ENCODE measurements at regions not wholly inside any gene's neighbourhood (a gene's known extent, or its start where the extent isn't known, plus 50 kb on each side); places are given as distances from the start of the nearest gene placed in this dataset.

GRCh38 chr10:42939237-42939636 lies 137.6 kb upstream of the RET start:
- Mint-ChIP-seq H3K36me3 (ENCODE audit: low read depth) (no peaks in the 10 kb centered on the region), H3K9me3 (no peaks in the 10 kb centered on the region), H3K4me3 (no peak overlapping the region), H3K27me3 (peaks cover 7% of the 10 kb centered on the region), H3K27ac (no peak overlapping the region), H3K4me1 (ENCODE audit: low read depth) (no peaks in the 10 kb centered on the region)

GRCh38 chr10:42939685-42940366 lies 137.0 kb upstream of the RET start:
- H3K36me3 Mint-ChIP-seq (ENCODE audit: low read depth), result no peaks in the 10 kb centered on the region
- peak overlapping the region; percentile 31 for H3K27ac Mint-ChIP-seq
- H3K4me3 Mint-ChIP-seq, result no peak overlapping the region
- H3K27me3 Mint-ChIP-seq, result peaks cover 3% of the 10 kb centered on the region
- no peaks in the 10 kb centered on the region for H3K4me1 Mint-ChIP-seq (ENCODE audit: low read depth)
- no peaks in the 10 kb centered on the region for H3K9me3 Mint-ChIP-seq

- H3K36me3 Mint-ChIP-seq (ENCODE audit: low read depth), result no peaks in the 10 kb centered on the region
- H3K4me3 Mint-ChIP-seq, result no peak overlapping the region
- H3K27me3 Mint-ChIP-seq, result peaks cover 3% of the 10 kb centered on the region
- no peak overlapping the region for H3K27ac Mint-ChIP-seq
- H3K4me1 Mint-ChIP-seq (ENCODE audit: low read depth), result no peaks in the 10 kb centered on the region
- no peaks in the 10 kb centered on the region for H3K9me3 Mint-ChIP-seq
Measured at GRCh38 chr10:42940487-42941294, 136.2 kb upstream of the RET start.

- H3K36me3 Mint-ChIP-seq (ENCODE audit: low read depth), result no peaks in the 10 kb centered on the region
- H3K27ac Mint-ChIP-seq, result no peak overlapping the region
- no peaks in the 10 kb centered on the region for H3K9me3 Mint-ChIP-seq
- H3K4me3 Mint-ChIP-seq, result no peak overlapping the region
- peaks cover 3% of the 10 kb centered on the region for H3K27me3 Mint-ChIP-seq
- no peaks in the 10 kb centered on the region for H3K4me1 Mint-ChIP-seq (ENCODE audit: low read depth)
Measured at GRCh38 chr10:42941295-42941644, 135.6 kb upstream of the RET start.

- no peaks in the 10 kb centered on the region for H3K4me1 Mint-ChIP-seq (ENCODE audit: low read depth)
- H3K4me3 Mint-ChIP-seq, result no peak overlapping the region
- no peak overlapping the region for H3K27ac Mint-ChIP-seq
- H3K27me3 Mint-ChIP-seq, result peaks cover 3% of the 10 kb centered on the region
- no peaks in the 10 kb centered on the region for H3K36me3 Mint-ChIP-seq (ENCODE audit: low read depth)
- no peaks in the 10 kb centered on the region for H3K9me3 Mint-ChIP-seq
Measured at GRCh38 chr10:42941790-42942189, 135.1 kb upstream of the RET start.

GRCh38 chr10:42942279-42942950 lies 134.5 kb upstream of the RET start:
- Mint-ChIP-seq H3K9me3 (no peaks in the 10 kb centered on the region), H3K4me1 (ENCODE audit: low read depth) (no peaks in the 10 kb centered on the region), H3K4me3 (no peak overlapping the region), H3K27ac (no peak overlapping the region), H3K27me3 (peaks cover 3% of the 10 kb centered on the region), H3K36me3 (ENCODE audit: low read depth) (no peaks in the 10 kb centered on the region)

- no peaks in the 10 kb centered on the region for H3K36me3 Mint-ChIP-seq (ENCODE audit: low read depth)
- peaks cover 3% of the 10 kb centered on the region for H3K27me3 Mint-ChIP-seq
- no peaks in the 10 kb centered on the region for H3K4me1 Mint-ChIP-seq (ENCODE audit: low read depth)
- no peaks in the 10 kb centered on the region for H3K9me3 Mint-ChIP-seq
- H3K4me3 Mint-ChIP-seq, result no peak overlapping the region
- H3K27ac Mint-ChIP-seq, result no peak overlapping the region
Measured at GRCh38 chr10:42943025-42943818, 133.6 kb upstream of the RET start.

GRCh38 chr10:42948040-42948439 lies 128.8 kb upstream of the RET start:
- H3K27me3 Mint-ChIP-seq, result peaks cover 11% of the 10 kb centered on the region
- H3K36me3 Mint-ChIP-seq (ENCODE audit: low read depth), result no peaks in the 10 kb centered on the region
- no peaks in the 10 kb centered on the region for H3K9me3 Mint-ChIP-seq
- no peak overlapping the region for H3K27ac Mint-ChIP-seq
- H3K4me3 Mint-ChIP-seq, result no peak overlapping the region
- no peaks in the 10 kb centered on the region for H3K4me1 Mint-ChIP-seq (ENCODE audit: low read depth)

- H3K4me1 Mint-ChIP-seq (ENCODE audit: low read depth), result no peaks in the 10 kb centered on the region
- H3K36me3 Mint-ChIP-seq (ENCODE audit: low read depth), result no peaks in the 10 kb centered on the region
- H3K27ac Mint-ChIP-seq, result no peak overlapping the region
- peaks cover 8% of the 10 kb centered on the region for H3K27me3 Mint-ChIP-seq
- H3K4me3 Mint-ChIP-seq, result no peak overlapping the region
- no peaks in the 10 kb centered on the region for H3K9me3 Mint-ChIP-seq
Measured at GRCh38 chr10:42949287-42949686, 127.6 kb upstream of the RET start.

GRCh38 chr10:42950606-42951485 lies 126.0 kb upstream of the RET start:
- peaks cover 8% of the 10 kb centered on the region for H3K27me3 Mint-ChIP-seq

GRCh38 chr10:42951486-42952251 lies 125.2 kb upstream of the RET start:
- Mint-ChIP-seq H3K9me3 (no peaks in the 10 kb centered on the region), H3K4me3 (no peak overlapping the region), H3K27ac (no peak overlapping the region), H3K36me3 (ENCODE audit: low read depth) (no peaks in the 10 kb centered on the region), H3K27me3 (peaks cover 8% of the 10 kb centered on the region), H3K4me1 (ENCODE audit: low read depth) (no peaks in the 10 kb centered on the region)

More at GRCh38 chr10:42950606-42951485, 126.0 kb upstream of the RET start:
- no peaks in the 10 kb centered on the region for H3K9me3 Mint-ChIP-seq
- H3K4me1 Mint-ChIP-seq (ENCODE audit: low read depth), result no peaks in the 10 kb centered on the region
- H3K4me3 Mint-ChIP-seq, result no peak overlapping the region
- H3K27ac Mint-ChIP-seq, result no peak overlapping the region
- H3K36me3 Mint-ChIP-seq (ENCODE audit: low read depth), result no peaks in the 10 kb centered on the region

GRCh38 chr10:42952349-42952748 lies 124.5 kb upstream of the RET start:
- Mint-ChIP-seq H3K27ac (no peak overlapping the region), H3K4me3 (no peak overlapping the region), H3K9me3 (no peaks in the 10 kb centered on the region), H3K27me3 (peaks cover 8% of the 10 kb centered on the region), H3K36me3 (ENCODE audit: low read depth) (no peaks in the 10 kb centered on the region), H3K4me1 (ENCODE audit: low read depth) (no peaks in the 10 kb centered on the region)

GRCh38 chr10:42952931-42953683 lies 123.8 kb upstream of the RET start:
- no peaks in the 10 kb centered on the region for H3K4me1 Mint-ChIP-seq (ENCODE audit: low read depth)
- no peak overlapping the region for H3K4me3 Mint-ChIP-seq
- no peaks in the 10 kb centered on the region for H3K9me3 Mint-ChIP-seq
- H3K36me3 Mint-ChIP-seq (ENCODE audit: low read depth), result no peaks in the 10 kb centered on the region
- H3K27me3 Mint-ChIP-seq, result peaks cover 8% of the 10 kb centered on the region
- no peak overlapping the region for H3K27ac Mint-ChIP-seq
